ENCODE measurements at regions not wholly inside any gene's neighbourhood (a gene's known extent, or its start where the extent isn't known, plus 50 kb on each side); places are given as distances from the start of the nearest gene placed in this dataset.

- Histone ChIP-seq H3K23ac (ENCODE audit: low read length) (no peak overlapping the region), H2BK120ac (ENCODE audit: insufficient read depth, low read length, poor library complexity) (no peak overlapping the region), H3K9me3 (ENCODE audit: insufficient read depth, low read depth, low read length) (peaks cover 4% of the 10 kb centered on the region), H2AK5ac (ENCODE audit: low read length) (no peak overlapping the region), H2AFZ (ENCODE audit: insufficient read depth, low read length, poor library complexity) (no peak overlapping the region), H3K9ac (ENCODE audit: low read length) (no peak overlapping the region), H3K18ac (ENCODE audit: low read length) (no peak overlapping the region), H3K4me2 (ENCODE audit: low read length) (no peak overlapping the region), H2BK12ac (ENCODE audit: low read length) (no peak overlapping the region), H3K27me3 (ENCODE audit: insufficient read depth, low read length) (no peaks in the 10 kb centered on the region), H4K91ac (ENCODE audit: low read depth, low read length) (no peak overlapping the region), H3K4ac (ENCODE audit: low read depth, low read length) (no peak overlapping the region), H3K79me2 (ENCODE audit: control insufficient read depth, insufficient read depth, low read length, poor library complexity) (no peaks in the 10 kb centered on the region), H2BK5ac (ENCODE audit: low read depth, low read length, poor library complexity) (no peak overlapping the region), H4K8ac (ENCODE audit: low read depth, low read length) (no peak overlapping the region), H3K14ac (ENCODE audit: low read length) (no peak overlapping the region), H3K4me1 (ENCODE audit: control insufficient read depth in 1 of 2, insufficient read depth in 2 of 2, low read length in 2 of 2) (no peaks in the 10 kb centered on the region), H3K4me3 (ENCODE audit: low read depth, low read length) (no peak overlapping the region), H4K12ac (ENCODE audit: low read depth, low read length) (no peak overlapping the region), H3K36me3 (ENCODE audit: control insufficient read depth in 1 of 2, insufficient read depth in 2 of 2, low read length in 2 of 2) (no peaks in the 10 kb centered on the region), H3K79me1 (ENCODE audit: low read length) (no peaks in the 10 kb centered on the region), H3K27ac (ENCODE audit: low read depth, low read length) (no peak overlapping the region)
- DNase-seq: no peak
- no CpG with 5 or more reads among the region's 2 CpGs for WGBS (ENCODE audit: extremely low coverage, insufficient coverage, insufficient read length)
Measured at GRCh38 chr6:71138376-71138775, 150.2 kb upstream of the OGFRL1 start.

- Histone ChIP-seq H3K9me3 (ENCODE audit: insufficient read depth, low read depth, low read length) (peaks cover 4% of the 10 kb centered on the region), H3K4me2 (ENCODE audit: low read length) (no peak overlapping the region), H3K4me1 (ENCODE audit: control insufficient read depth in 1 of 2, insufficient read depth in 2 of 2, low read length in 2 of 2) (no peaks in the 10 kb centered on the region), H3K14ac (ENCODE audit: low read length) (no peak overlapping the region), H3K4me3 (ENCODE audit: low read depth, low read length) (no peak overlapping the region), H3K27me3 (ENCODE audit: insufficient read depth, low read length) (no peaks in the 10 kb centered on the region), H3K79me2 (ENCODE audit: control insufficient read depth, insufficient read depth, low read length, poor library complexity) (no peaks in the 10 kb centered on the region), H2BK120ac (ENCODE audit: insufficient read depth, low read length, poor library complexity) (no peak overlapping the region), H4K8ac (ENCODE audit: low read depth, low read length) (no peak overlapping the region), H3K79me1 (ENCODE audit: low read length) (no peaks in the 10 kb centered on the region), H3K4ac (ENCODE audit: low read depth, low read length) (no peak overlapping the region), H3K23ac (ENCODE audit: low read length) (no peak overlapping the region), H2BK12ac (ENCODE audit: low read length) (no peak overlapping the region), H4K91ac (ENCODE audit: low read depth, low read length) (no peak overlapping the region), H3K18ac (ENCODE audit: low read length) (no peak overlapping the region), H2AK5ac (ENCODE audit: low read length) (no peak overlapping the region), H2BK5ac (ENCODE audit: low read depth, low read length, poor library complexity) (no peak overlapping the region), H4K12ac (ENCODE audit: low read depth, low read length) (no peak overlapping the region), H3K36me3 (ENCODE audit: control insufficient read depth in 1 of 2, insufficient read depth in 2 of 2, low read length in 2 of 2) (no peaks in the 10 kb centered on the region), H2AFZ (ENCODE audit: insufficient read depth, low read length, poor library complexity) (no peak overlapping the region), H3K27ac (ENCODE audit: low read depth, low read length) (no peak overlapping the region), H3K9ac (ENCODE audit: low read length) (no peak overlapping the region)
- WGBS (ENCODE audit: extremely low coverage, insufficient coverage, insufficient read length): no CpG with 5 or more reads among the region's 3 CpGs
- DNase-seq: no peak
Measured at GRCh38 chr6:71139249-71139648, 149.4 kb upstream of the OGFRL1 start.

GRCh38 chr6:71153755-71154325 lies 134.8 kb upstream of the OGFRL1 start:
- Histone ChIP-seq H3K4me2 (ENCODE audit: low read length) (no peak overlapping the region), H3K14ac (ENCODE audit: low read length) (no peak overlapping the region), H3K36me3 (ENCODE audit: control insufficient read depth in 1 of 2, insufficient read depth in 2 of 2, low read length in 2 of 2) (no peaks in the 10 kb centered on the region), H3K27ac (ENCODE audit: low read depth, low read length) (no peak overlapping the region), H2BK5ac (ENCODE audit: low read depth, low read length, poor library complexity) (no peak overlapping the region), H3K79me1 (ENCODE audit: low read length) (no peaks in the 10 kb centered on the region), H3K4me3 (ENCODE audit: low read depth, low read length) (no peak overlapping the region), H3K4ac (ENCODE audit: low read depth, low read length) (no peak overlapping the region), H3K79me2 (ENCODE audit: control insufficient read depth, insufficient read depth, low read length, poor library complexity) (no peaks in the 10 kb centered on the region), H2AK5ac (ENCODE audit: low read length) (no peak overlapping the region), H3K4me1 (ENCODE audit: control insufficient read depth in 1 of 2, insufficient read depth in 2 of 2, low read length in 2 of 2) (no peaks in the 10 kb centered on the region), H4K8ac (ENCODE audit: low read depth, low read length) (no peak overlapping the region), H4K12ac (ENCODE audit: low read depth, low read length) (no peak overlapping the region), H2BK120ac (ENCODE audit: insufficient read depth, low read length, poor library complexity) (no peak overlapping the region), H4K91ac (ENCODE audit: low read depth, low read length) (no peak overlapping the region), H3K9me3 (ENCODE audit: insufficient read depth, low read depth, low read length) (no peaks in the 10 kb centered on the region), H3K23ac (ENCODE audit: low read length) (no peak overlapping the region), H2AFZ (ENCODE audit: insufficient read depth, low read length, poor library complexity) (no peak overlapping the region), H3K18ac (ENCODE audit: low read length) (no peak overlapping the region), H3K27me3 (ENCODE audit: insufficient read depth, low read length) (no peaks in the 10 kb centered on the region), H2BK12ac (ENCODE audit: low read length) (no peak overlapping the region), H3K9ac (ENCODE audit: low read length) (no peak overlapping the region)
- no peak for DNase-seq
- no CpG with 5 or more reads among the region's 9 CpGs for WGBS (ENCODE audit: extremely low coverage, insufficient coverage, insufficient read length)

- no peak for DNase-seq
- no peak overlapping the region for H3K4me3 ChIP-seq (ENCODE audit: low read depth, low read length)
- no peak overlapping the region for H2AFZ ChIP-seq (ENCODE audit: insufficient read depth, low read length, poor library complexity)
- H3K9me3 ChIP-seq (ENCODE audit: insufficient read depth, low read depth, low read length): no peaks in the 10 kb centered on the region
- no peak overlapping the region for H2AK5ac ChIP-seq (ENCODE audit: low read length)
- H3K4ac ChIP-seq (ENCODE audit: low read depth, low read length): no peak overlapping the region
- H3K18ac ChIP-seq (ENCODE audit: low read length): no peak overlapping the region
- H4K8ac ChIP-seq (ENCODE audit: low read depth, low read length): no peak overlapping the region
- no peak overlapping the region for H3K14ac ChIP-seq (ENCODE audit: low read length)
- no peaks in the 10 kb centered on the region for H3K27me3 ChIP-seq (ENCODE audit: insufficient read depth, low read length)
- no peak overlapping the region for H2BK5ac ChIP-seq (ENCODE audit: low read depth, low read length, poor library complexity)
- H3K4me2 ChIP-seq (ENCODE audit: low read length): no peak overlapping the region
- no peaks in the 10 kb centered on the region for H3K36me3 ChIP-seq (ENCODE audit: control insufficient read depth in 1 of 2, insufficient read depth in 2 of 2, low read length in 2 of 2)
- H3K79me1 ChIP-seq (ENCODE audit: low read length): no peaks in the 10 kb centered on the region
- no peaks in the 10 kb centered on the region for H3K79me2 ChIP-seq (ENCODE audit: control insufficient read depth, insufficient read depth, low read length, poor library complexity)
- H3K4me1 ChIP-seq (ENCODE audit: control insufficient read depth in 1 of 2, insufficient read depth in 2 of 2, low read length in 2 of 2): no peaks in the 10 kb centered on the region
- H3K27ac ChIP-seq (ENCODE audit: low read depth, low read length): no peak overlapping the region
- H4K91ac ChIP-seq (ENCODE audit: low read depth, low read length): no peak overlapping the region
- no CpG with 5 or more reads among the region's 1 CpG for WGBS (ENCODE audit: extremely low coverage, insufficient coverage, insufficient read length)
- no peak overlapping the region for H2BK120ac ChIP-seq (ENCODE audit: insufficient read depth, low read length, poor library complexity)
- H2BK12ac ChIP-seq (ENCODE audit: low read length): no peak overlapping the region
- no peak overlapping the region for H3K9ac ChIP-seq (ENCODE audit: low read length)
- no peak overlapping the region for H4K12ac ChIP-seq (ENCODE audit: low read depth, low read length)
- no peak overlapping the region for H3K23ac ChIP-seq (ENCODE audit: low read length)
Measured at GRCh38 chr6:71157345-71157744, 131.3 kb upstream of the OGFRL1 start.
